HG03159 (cell line): ENCODE measurements at regions not wholly inside any gene's neighbourhood (a gene's known extent, or its start where the extent isn't known, plus 50 kb on each side); places are given as distances from the start of the nearest gene placed in this dataset.

ENCODE experiments used
- ATAC-seq: cut with Tn5 transposase; IDR thresholded peaks from one replicate; pipeline ENCODE4 v1.9.1; 2021; ENCODE audit warnings: mild to moderate bottlenecking, moderate library complexity; ENCODE audit not compliant: unreplicated experiment

DNA sequence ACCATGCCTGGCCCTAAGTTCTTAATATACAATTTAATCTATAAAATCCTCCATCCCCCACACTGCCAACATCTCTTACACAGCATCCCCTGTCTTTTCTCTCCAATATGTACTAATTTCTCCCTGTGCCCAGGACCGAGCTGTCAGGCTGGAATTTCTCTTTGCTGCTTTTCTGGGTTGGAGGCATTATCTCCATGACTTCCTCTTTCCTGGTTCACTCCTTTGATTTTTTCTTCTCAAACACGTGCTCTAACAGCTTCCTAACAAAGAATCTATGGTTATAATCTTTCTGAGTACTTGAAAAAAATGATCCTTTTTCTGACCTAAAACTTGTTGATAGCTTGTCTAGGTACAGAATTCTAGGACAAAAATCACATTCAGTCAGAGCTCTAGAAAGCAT lies 112.8 kb downstream of the C1D start:
- no peak for ATAC-seq

DNA sequence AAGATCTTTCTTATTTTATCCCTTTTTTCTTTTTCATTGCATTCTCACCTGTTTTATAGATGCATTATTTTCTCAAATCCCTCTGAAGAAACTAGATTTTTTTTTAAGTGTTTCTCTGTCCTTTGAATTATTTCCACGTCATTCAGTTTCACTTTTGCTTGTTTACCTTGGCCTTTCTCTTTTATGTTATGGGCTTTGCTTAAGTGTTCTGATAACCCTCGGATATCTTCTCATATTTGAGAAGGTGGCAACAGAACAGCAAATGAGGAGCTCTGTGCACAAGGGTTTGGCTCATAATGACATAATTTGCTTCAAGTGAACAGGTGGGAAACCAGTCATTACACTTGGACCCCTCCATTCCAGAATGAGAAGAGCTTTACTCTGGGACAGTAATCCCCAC lies 111.9 kb downstream of the C1D start:
- no peak for ATAC-seq

DNA sequence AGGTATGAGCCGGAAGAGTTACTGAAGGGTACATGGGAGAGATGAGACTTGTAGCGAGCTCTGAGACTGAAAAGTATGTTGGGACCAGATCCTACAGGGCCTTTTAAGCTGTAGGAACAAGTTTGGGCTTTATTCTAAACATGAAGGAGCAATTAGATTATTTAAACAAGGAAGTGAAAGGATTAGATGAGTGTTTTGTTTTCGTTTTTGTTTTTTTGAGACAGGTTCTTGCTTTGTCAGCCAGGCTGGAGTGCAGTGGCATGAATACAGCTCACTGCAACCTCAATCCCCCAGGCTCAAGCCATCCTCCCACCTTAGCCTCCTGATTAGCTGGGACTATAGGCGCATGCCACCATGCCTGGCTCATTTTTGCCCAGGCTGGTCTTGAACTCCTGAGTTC lies 110.7 kb downstream of the C1D start:
- peak; percentile 77 for ATAC-seq

- ATAC-seq: no peak
These were observed 108.6 kb downstream of the C1D start for GRCh38 chr2:67954093-67954748.

GRCh38 chr2:67955748-67956603 lies 106.8 kb downstream of the C1D start:
- ATAC-seq: no peak

DNA sequence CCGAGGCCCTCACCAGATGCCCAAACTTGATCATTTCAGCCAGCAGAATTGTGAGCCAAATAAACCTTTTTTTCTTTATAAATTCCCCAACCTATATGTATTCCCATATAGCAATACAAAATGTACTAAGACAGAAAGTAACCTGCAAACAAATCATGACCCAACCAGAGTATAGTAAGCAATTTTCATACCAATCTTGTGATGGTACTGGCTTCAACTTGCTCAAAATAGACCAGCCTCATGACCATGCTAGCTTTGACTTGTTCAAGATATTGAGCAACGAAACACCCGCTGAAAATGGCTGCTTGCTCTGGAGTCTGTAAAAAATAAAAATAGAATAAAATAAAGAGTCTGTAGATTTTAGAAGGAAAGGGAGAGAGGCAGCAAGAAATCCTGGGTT lies 97.6 kb downstream of the C1D start:
- ATAC-seq: no peak

GRCh38 chr2:67970071-67970470 lies 92.7 kb downstream of the C1D start:
- no peak for ATAC-seq

DNA sequence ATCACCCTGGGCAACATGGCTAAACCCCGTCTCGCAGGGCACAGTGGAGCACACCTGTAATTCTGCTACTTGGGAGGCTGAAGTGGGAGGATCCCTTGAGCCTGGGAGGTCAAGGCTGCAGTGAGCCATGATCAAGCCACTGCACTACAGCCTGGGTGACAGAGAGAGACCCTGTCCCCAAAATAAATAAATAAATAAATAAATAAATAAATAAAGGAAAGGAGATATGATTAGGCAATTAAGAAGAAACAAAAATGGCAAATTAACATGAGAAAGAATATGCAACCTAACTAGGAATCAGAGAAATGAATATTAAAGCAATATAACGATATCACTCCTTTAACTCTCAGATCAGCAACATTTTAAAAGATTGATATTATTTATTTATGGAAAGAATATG lies 92.3 kb downstream of the C1D start:
- ATAC-seq: no peak

- ATAC-seq: no peak
These were observed 88.0 kb downstream of the C1D start for GRCh38 chr2:67974559-67975430.

GRCh38 chr2:67977464-67977863 lies 85.3 kb downstream of the C1D start:
- no peak for ATAC-seq

DNA sequence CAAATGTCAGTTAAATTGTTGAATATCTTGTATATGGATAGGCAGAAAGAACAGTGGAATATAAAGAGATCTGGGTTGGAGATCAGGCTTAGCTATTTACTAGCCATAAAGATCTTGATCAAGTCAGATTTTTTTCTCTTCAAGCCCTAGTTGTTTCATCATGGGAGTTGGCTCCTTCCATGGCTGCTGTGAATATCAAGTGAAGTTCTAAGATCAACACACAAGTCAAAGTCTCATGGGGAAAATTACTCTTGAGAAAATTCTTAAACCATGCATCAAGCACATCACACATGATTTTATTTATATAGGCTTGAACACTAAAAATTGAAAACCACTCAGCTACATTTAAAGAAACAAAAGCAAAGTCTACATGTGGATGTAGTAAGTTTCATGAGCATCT lies 79.8 kb downstream of the C1D start:
- no peak for ATAC-seq

GRCh38 chr2:67984600-67984999 lies 78.2 kb downstream of the C1D start:
- ATAC-seq: no peak

DNA sequence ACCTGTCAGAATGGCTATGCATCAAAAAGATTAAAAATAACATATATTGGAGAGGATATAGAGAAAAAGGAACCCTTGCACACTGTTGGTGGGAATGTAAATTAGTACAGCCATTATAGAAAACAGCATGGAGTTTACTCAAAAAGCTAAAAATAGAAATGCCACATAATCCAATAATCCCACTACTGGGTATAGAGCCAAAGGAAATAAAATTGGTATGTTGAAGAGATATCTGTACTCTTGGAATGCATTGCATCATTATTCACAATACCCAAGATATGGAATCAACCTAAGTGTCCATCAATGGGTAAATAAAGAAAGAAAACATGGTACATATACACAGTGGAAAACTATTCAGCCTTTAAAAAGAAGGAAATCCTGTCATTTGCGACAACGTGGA lies 77.2 kb downstream of the C1D start:
- no peak for ATAC-seq

- no peak for ATAC-seq
These were observed 76.5 kb downstream of the C1D start for GRCh38 chr2:67986258-67986657.
